ENCODE measurements at regions not wholly inside any gene's neighbourhood (a gene's known extent, or its start where the extent isn't known, plus 50 kb on each side); places are given as distances from the start of the nearest gene placed in this dataset.

GRCh38 chr13:74929436-74929835 lies 552.5 kb downstream of the TBC1D4 start:
- DNase-seq (no peak), ATAC-seq (replicated peaks in 1 of 2) (no peak)
- Mint-ChIP-seq H3K4me3 (no peak overlapping the region), H3K27ac (no peak overlapping the region), H3K9me3 (peaks cover 2% of the 10 kb centered on the region in 2 donors), H3K4me1 (ENCODE audit: low read depth) (no peaks in the 10 kb centered on the region), H3K36me3 (ENCODE audit: insufficient read depth in 2 of 2) (no peaks in the 10 kb centered on the region), H3K27me3 (ENCODE audit: low read depth) (no peaks in the 10 kb centered on the region)

DNA sequence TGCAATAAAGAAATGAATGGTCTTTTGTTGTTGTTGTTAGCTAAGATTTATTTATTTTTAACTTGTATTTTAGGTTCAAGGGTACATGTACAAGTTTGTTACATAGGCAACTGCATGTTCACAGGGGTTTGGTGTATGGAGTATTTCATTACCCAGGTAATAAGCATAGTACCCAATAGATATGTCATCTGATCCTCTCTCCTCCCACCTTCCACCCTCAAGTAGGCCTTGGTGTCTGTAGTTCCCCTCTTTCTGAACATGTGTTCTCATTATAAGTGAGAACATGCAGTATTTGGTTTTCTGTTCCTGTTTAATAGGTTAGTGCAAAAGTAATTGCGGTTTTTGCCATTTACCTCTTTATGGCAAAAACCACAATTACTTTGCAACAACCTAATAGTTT lies 554.1 kb downstream of the TBC1D4 start:
- H3K4me1 Mint-ChIP-seq (ENCODE audit: low read depth), result no peaks in the 10 kb centered on the region
- H3K4me3 Mint-ChIP-seq, result no peak overlapping the region

DNA sequence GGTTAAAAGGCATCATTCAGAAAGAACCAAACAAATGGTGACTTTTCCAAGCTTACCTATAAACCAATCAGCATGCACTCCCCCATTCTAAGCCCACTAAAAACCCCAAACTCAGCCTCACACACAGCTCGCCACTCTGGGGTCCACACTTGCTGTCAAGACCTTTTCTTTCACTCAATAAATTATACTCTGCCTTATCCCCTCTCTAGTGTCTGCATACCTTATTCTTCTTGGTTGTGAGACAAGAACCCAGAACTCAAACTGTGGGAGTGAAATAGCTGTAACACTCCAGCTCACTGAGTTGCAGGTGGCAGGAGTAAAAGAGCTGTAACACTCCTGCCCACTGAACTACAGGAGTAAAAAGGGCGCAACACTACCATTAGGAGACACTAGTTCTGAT lies 559.0 kb downstream of the TBC1D4 start:
- Mint-ChIP-seq H3K36me3 (ENCODE audit: insufficient read depth in 2 of 2) (no peaks in the 10 kb centered on the region), H3K4me1 (ENCODE audit: low read depth) (no peaks in the 10 kb centered on the region), H3K9me3 (peaks cover 2 to 6% of the 10 kb centered on the region in 2 donors), H3K27ac (no peak overlapping the region), H3K4me3 (no peak overlapping the region), H3K27me3 (ENCODE audit: low read depth) (no peaks in the 10 kb centered on the region)
- ATAC-seq (replicated peaks in 1 of 2) (no peak), DNase-seq (no peak)

More for the DNA sequence above, 554.1 kb downstream of the TBC1D4 start:
- H3K9me3 Mint-ChIP-seq, result peaks cover 2 to 5% of the 10 kb centered on the region in 2 donors
- H3K27me3 Mint-ChIP-seq (ENCODE audit: low read depth), result no peaks in the 10 kb centered on the region
- no peak overlapping the region for H3K27ac Mint-ChIP-seq
- H3K36me3 Mint-ChIP-seq (ENCODE audit: insufficient read depth in 2 of 2), result no peaks in the 10 kb centered on the region
- ATAC-seq (replicated peaks in 1 of 2) (no peak), DNase-seq (no peak)

DNA sequence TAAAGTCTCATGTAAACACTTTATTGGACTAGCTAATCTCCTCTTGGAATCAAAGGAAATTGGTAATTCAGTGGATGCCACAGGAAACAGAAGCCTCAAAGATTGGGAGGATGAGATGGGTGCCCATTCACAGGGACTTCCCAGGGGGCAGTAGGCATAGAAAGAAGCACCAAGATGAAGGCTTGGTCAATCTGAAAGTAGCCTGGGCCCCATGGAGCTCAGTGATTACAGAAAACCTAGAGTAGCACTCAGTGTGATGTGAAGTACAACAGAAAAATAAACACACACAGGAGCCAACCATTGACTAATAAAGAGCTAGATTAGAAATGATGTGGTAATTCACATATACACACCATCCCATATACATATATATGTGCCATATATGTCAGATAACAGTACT lies 560.6 kb downstream of the TBC1D4 start:
- Mint-ChIP-seq H3K27me3 (ENCODE audit: low read depth) (no peaks in the 10 kb centered on the region), H3K4me1 (ENCODE audit: low read depth) (no peaks in the 10 kb centered on the region), H3K36me3 (ENCODE audit: insufficient read depth in 2 of 2) (no peaks in the 10 kb centered on the region), H3K27ac (no peak overlapping the region), H3K4me3 (no peak overlapping the region), H3K9me3 (peaks cover 2 to 3% of the 10 kb centered on the region in 2 donors)
- ATAC-seq (replicated peaks in 1 of 2), result peak in 1 of 2 donors; percentile 65
- no peak for DNase-seq

DNA sequence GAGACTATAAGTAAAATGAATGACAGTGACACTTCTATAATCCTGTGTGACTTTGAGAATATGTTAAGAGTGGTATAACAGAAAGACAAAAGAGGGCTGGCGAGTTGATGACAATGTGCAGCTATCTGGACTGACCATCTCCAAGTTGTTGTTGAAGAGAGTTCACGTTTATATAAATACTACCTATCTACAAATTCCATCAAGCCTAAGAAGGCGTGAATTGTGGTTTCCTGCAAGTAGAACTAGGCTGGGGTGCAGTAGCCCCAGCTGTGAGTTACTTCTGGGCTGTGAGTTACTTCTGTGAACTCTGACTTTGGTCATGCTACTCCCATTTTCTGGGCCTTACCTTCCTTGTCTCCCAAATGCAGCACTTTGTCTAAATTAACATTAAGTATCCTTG lies 561.0 kb downstream of the TBC1D4 start:
- H3K4me1 Mint-ChIP-seq (ENCODE audit: low read depth), result no peaks in the 10 kb centered on the region
- no peak overlapping the region for H3K27ac Mint-ChIP-seq
- no peak overlapping the region for H3K4me3 Mint-ChIP-seq

DNA sequence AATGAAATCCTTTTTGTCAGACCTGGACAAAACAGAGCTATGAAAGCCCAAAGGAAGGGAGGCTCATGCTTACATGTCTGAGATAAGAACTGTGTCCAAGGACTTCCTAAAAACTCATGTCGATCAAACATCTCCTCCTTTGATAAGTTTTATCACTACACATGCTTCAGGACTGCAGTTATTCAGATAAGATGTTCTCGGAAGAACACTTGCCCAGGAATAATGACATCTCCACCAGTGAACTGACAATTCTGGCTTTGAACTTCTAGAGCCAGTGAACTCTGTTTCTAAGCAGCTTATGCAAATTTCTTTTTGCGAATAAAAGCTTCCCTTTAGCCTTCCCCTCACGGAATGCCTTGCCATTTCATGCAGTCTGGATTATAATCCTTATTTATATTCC lies 561.6 kb downstream of the TBC1D4 start:
- Mint-ChIP-seq H3K27me3 (ENCODE audit: low read depth) (no peaks in the 10 kb centered on the region), H3K4me3 (no peak overlapping the region), H3K27ac (no peak overlapping the region), H3K36me3 (ENCODE audit: insufficient read depth in 2 of 2) (no peaks in the 10 kb centered on the region), H3K4me1 (ENCODE audit: low read depth) (no peaks in the 10 kb centered on the region), H3K9me3 (peaks cover 2 to 3% of the 10 kb centered on the region in 2 donors)
- no peak for ATAC-seq (replicated peaks in 1 of 2)
- no peak for DNase-seq

More for the DNA sequence above, 561.0 kb downstream of the TBC1D4 start:
- H3K27me3 Mint-ChIP-seq (ENCODE audit: low read depth), result no peaks in the 10 kb centered on the region
- no peaks in the 10 kb centered on the region for H3K36me3 Mint-ChIP-seq (ENCODE audit: insufficient read depth in 2 of 2)
- peaks cover 2 to 3% of the 10 kb centered on the region in 2 donors for H3K9me3 Mint-ChIP-seq
- no peak for DNase-seq
- ATAC-seq (replicated peaks in 1 of 2), result no peak

DNA sequence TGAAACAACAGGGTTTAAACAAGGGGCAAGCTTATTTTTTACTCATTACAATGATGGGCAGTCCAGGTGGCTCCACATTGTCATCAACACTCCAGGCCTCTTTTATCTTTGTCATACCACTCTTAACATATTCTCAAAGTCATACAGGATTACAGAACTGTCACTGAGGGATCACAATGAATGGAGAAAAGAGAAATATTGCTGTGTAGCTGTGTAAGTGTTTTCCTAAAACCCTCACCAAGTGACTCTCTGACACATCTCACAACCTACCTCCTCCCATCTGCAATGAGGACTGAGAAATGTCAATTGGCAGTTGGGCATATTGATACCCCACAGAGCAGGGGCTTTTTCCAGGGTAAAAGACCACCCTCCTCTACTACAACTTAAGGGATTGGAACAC lies 562.1 kb downstream of the TBC1D4 start:
- no peak overlapping the region for H3K27ac Mint-ChIP-seq
- no peaks in the 10 kb centered on the region for H3K4me1 Mint-ChIP-seq (ENCODE audit: low read depth)
- ATAC-seq (replicated peaks in 1 of 2) (peak in 1 of 2 donors; percentile 33), DNase-seq (no peak)
- peaks cover 2 to 3% of the 10 kb centered on the region in 2 donors for H3K9me3 Mint-ChIP-seq
- no peak overlapping the region for H3K4me3 Mint-ChIP-seq
- H3K27me3 Mint-ChIP-seq (ENCODE audit: low read depth), result no peaks in the 10 kb centered on the region
- no peaks in the 10 kb centered on the region for H3K36me3 Mint-ChIP-seq (ENCODE audit: insufficient read depth in 2 of 2)

DNA sequence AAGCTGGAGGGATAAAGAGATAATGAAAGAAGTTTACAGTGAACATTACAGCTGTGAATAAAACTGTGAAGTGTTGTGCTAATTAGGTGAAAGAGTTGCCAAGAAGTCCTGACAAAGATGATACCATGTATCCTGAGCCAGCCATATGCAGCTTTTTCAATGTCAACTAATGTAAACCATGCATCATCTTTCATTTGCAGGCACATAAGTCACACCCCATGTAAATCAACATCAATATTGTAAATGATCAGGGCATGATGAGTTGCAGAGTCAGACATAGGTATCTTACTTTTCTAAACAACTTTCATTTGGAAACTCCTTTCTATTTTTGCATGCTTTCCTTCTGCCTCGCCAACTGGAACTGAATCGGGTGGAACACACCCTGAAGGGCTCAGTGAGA lies 569.1 kb downstream of the TBC1D4 start:
- Mint-ChIP-seq H3K27ac (no peak overlapping the region), H3K27me3 (ENCODE audit: low read depth) (no peaks in the 10 kb centered on the region), H3K36me3 (ENCODE audit: insufficient read depth in 2 of 2) (no peaks in the 10 kb centered on the region), H3K9me3 (no peaks in the 10 kb centered on the region), H3K4me1 (ENCODE audit: low read depth) (no peaks in the 10 kb centered on the region), H3K4me3 (no peak overlapping the region)
- no peak for ATAC-seq (replicated peaks in 1 of 2)
- no peak for DNase-seq

GRCh38 chr13:74910415-74910814 lies 571.6 kb downstream of the TBC1D4 start:
- H3K4me3 Mint-ChIP-seq, result no peak overlapping the region
- H3K4me1 Mint-ChIP-seq (ENCODE audit: low read depth), result no peaks in the 10 kb centered on the region
- no peaks in the 10 kb centered on the region for H3K9me3 Mint-ChIP-seq
- H3K36me3 Mint-ChIP-seq (ENCODE audit: insufficient read depth in 2 of 2), result no peaks in the 10 kb centered on the region
- no peak for DNase-seq
- no peaks in the 10 kb centered on the region for H3K27me3 Mint-ChIP-seq (ENCODE audit: low read depth)
- H3K27ac Mint-ChIP-seq, result no peak overlapping the region
- ATAC-seq (replicated peaks in 1 of 2), result no peak

DNA sequence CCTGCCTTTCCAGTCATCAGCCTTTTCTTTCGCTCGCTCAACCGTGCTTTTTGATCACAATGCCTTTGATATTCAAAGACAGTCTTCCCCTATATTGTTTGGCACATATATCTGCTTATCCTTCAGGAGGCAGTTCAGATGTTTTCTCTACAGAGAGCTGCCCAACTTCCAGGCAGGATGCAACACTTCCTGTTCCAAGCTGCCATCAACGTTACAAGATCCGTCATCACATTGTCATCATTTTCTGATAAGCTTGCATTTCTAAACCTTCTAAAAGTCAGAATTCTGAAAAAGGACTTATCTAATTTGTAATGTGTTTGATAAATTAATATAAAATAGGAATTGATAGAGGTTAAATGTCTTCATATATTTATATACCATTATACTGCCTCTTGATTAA lies 574.2 kb downstream of the TBC1D4 start:
- Mint-ChIP-seq H3K4me3 (no peak overlapping the region), H3K36me3 (ENCODE audit: insufficient read depth in 2 of 2) (no peaks in the 10 kb centered on the region), H3K9me3 (no peaks in the 10 kb centered on the region), H3K27me3 (ENCODE audit: low read depth) (no peaks in the 10 kb centered on the region), H3K27ac (no peak overlapping the region), H3K4me1 (ENCODE audit: low read depth) (no peaks in the 10 kb centered on the region)
- no peak for DNase-seq
- no peak for ATAC-seq (replicated peaks in 1 of 2)

DNA sequence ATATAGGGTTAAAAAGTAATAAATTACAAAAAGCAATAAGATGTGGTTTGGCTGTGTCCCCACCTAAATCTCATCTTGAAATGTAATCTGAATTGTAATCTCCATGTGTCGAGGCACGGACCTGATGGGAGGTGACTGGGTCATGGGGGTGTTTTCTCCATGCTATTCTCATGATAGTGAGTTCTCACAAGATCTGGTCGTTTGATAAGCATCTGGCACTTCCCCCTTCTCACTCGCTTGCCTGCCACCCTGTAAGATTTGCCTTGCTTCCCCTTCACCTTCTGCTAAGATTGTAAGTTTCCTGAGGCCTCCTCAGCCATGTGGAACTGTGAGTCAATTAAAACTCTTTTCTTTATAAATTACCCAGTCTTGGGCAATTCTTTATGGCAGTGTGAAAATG lies 577.4 kb downstream of the TBC1D4 start:
- Mint-ChIP-seq H3K4me1 (ENCODE audit: low read depth) (no peaks in the 10 kb centered on the region), H3K9me3 (no peaks in the 10 kb centered on the region), H3K27me3 (ENCODE audit: low read depth) (no peaks in the 10 kb centered on the region), H3K4me3 (no peak overlapping the region), H3K36me3 (ENCODE audit: insufficient read depth in 2 of 2) (no peaks in the 10 kb centered on the region), H3K27ac (no peak overlapping the region)
- DNase-seq (no peak), ATAC-seq (replicated peaks in 1 of 2) (no peak)

DNA sequence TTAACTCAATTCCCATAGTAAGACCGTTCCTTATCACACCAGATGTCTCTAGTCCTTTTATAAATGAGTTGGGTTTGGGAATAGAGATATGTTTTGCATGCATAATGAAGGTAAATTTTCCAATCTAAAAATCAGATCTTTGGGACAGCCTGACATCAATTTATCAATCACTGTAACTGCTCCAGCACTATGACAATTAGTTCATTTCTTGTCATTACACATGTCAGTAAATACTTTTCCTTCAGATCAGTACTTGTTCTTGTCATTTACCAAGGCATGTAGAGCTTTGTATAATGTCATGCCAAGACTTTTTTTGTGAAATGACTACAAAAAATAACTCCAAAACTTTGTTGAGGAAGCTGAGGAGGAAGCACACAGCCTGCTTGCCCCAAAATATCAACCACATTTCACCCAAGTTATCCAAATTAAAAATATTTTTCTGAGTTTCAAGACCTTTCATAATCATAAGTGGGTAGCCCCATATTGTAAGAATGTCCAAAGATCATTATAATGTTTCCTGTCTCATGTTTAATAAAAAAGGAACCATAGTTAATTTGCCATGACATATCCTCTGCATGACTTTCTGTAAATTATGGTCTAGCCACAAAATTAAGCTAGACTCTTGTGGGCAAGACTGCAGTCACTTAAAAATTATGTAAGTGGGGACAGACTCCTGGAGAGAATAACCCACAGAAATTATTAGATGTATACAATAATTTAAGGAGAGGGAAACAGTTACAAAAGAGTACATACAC lies 586.8 kb downstream of the TBC1D4 start:
- Mint-ChIP-seq H3K27ac (no peak overlapping the region), H3K27me3 (ENCODE audit: low read depth) (no peaks in the 10 kb centered on the region), H3K4me3 (no peak overlapping the region), H3K9me3 (no peaks in the 10 kb centered on the region), H3K36me3 (ENCODE audit: insufficient read depth in 2 of 2) (no peaks in the 10 kb centered on the region), H3K4me1 (ENCODE audit: low read depth) (no peaks in the 10 kb centered on the region)
- DNase-seq (no peak), ATAC-seq (replicated peaks in 1 of 2) (no peak)

- no peaks in the 10 kb centered on the region for H3K36me3 Mint-ChIP-seq (ENCODE audit: insufficient read depth in 2 of 2)
- H3K4me3 Mint-ChIP-seq, result no peak overlapping the region
- no peaks in the 10 kb centered on the region for H3K9me3 Mint-ChIP-seq
- H3K27ac Mint-ChIP-seq, result no peak overlapping the region
- H3K27me3 Mint-ChIP-seq (ENCODE audit: low read depth), result no peaks in the 10 kb centered on the region
- no peak for ATAC-seq (replicated peaks in 1 of 2)
- DNase-seq, result no peak
- H3K4me1 Mint-ChIP-seq (ENCODE audit: low read depth), result no peaks in the 10 kb centered on the region
Observed at GRCh38 chr13:74892096-74892495, 589.9 kb downstream of the TBC1D4 start.

- no peaks in the 10 kb centered on the region for H3K4me1 Mint-ChIP-seq (ENCODE audit: low read depth)
- no peaks in the 10 kb centered on the region for H3K9me3 Mint-ChIP-seq
- no peak overlapping the region for H3K4me3 Mint-ChIP-seq
- H3K27ac Mint-ChIP-seq, result no peak overlapping the region
- ATAC-seq (replicated peaks in 1 of 2), result no peak
- DNase-seq, result no peak
- no peaks in the 10 kb centered on the region for H3K36me3 Mint-ChIP-seq (ENCODE audit: insufficient read depth in 2 of 2)
- no peaks in the 10 kb centered on the region for H3K27me3 Mint-ChIP-seq (ENCODE audit: low read depth)
Observed at GRCh38 chr13:74891610-74892009, 590.4 kb downstream of the TBC1D4 start.

Data from activated T-cell treated with anti-CD3 and anti-CD28 coated beads, Interleukin-2, amount 50 U/mL, for 72 hours (primary cell).